Breast epithelium (tissue), 3 donors: ENCODE measurements at regions not wholly inside any gene's neighbourhood (a gene's known extent, or its start where the extent isn't known, plus 50 kb on each side); places are given as distances from the start of the nearest gene placed in this dataset.

Experiments
- CTCF ChIP-seq, 3 donors: fragments of 450-650 bp; IDR thresholded peaks; one replicate each; pipeline ENCODE4 v1.5.1; 2016 to 2017; ENCODE audit warnings: antibody characterized with exemption in 3 of 3, mild to moderate bottlenecking in 3 of 3, moderate library complexity in 3 of 3
- POLR2A ChIP-seq: fragments of 450-650 bp; IDR thresholded peaks from one replicate; pipeline ENCODE4 v1.6.1; 2016; ENCODE audit warnings: antibody characterized with exemption, mild to moderate bottlenecking, moderate library complexity
- POLR2AphosphoS5 ChIP-seq, 3 donors: sonication (generic); formaldehyde crosslinking; IDR thresholded peaks; one replicate each; pipeline ENCODE4 v1.6.1; 2017; ENCODE audit warnings: antibody characterized with exemption in 3 of 3

GRCh38 chr10:30781670-30782121 lies 152.1 kb upstream of the LYZL2 start:
- TF ChIP-seq CTCF (IDR thresholded peaks at IDR 0.05) = no peak
- no peak for TF ChIP-seq POLR2A
- TF ChIP-seq POLR2AphosphoS5 (IDR thresholded peaks at IDR 0.05) = no peak
